Epithelial cell of esophagus (primary cell): ENCODE measurements at regions not wholly inside any gene's neighbourhood (a gene's known extent, or its start where the extent isn't known, plus 50 kb on each side); places are given as distances from the start of the nearest gene placed in this dataset.

ENCODE experiments used
- DNase-seq: peaks from one replicate; pipeline ENCODE4 v3.0.0; 2010; ENCODE audit warnings: low read depth
- H3K4me3 ChIP-seq: 2 replicates; pipeline ENCODE4 v1.5.1; 2011; ENCODE audit warnings: mild to moderate bottlenecking, low read length, control low read depth
- CTCF ChIP-seq: IDR thresholded peaks from 2 replicates; pipeline ENCODE4 v1.5.1; 2011; ENCODE audit warnings: low read depth, mild to moderate bottlenecking, low read length, control low read depth, inconsistent platforms; ENCODE audit not compliant: insufficient read depth; ENCODE audit errors: missing control alignments

- no peak overlapping the region for H3K4me3 ChIP-seq
- TF ChIP-seq CTCF: no peak
- DNase-seq: no peak
Observed at GRCh38 chr12:19844224-19844623, 404.9 kb downstream of the AEBP2 start.

DNA sequence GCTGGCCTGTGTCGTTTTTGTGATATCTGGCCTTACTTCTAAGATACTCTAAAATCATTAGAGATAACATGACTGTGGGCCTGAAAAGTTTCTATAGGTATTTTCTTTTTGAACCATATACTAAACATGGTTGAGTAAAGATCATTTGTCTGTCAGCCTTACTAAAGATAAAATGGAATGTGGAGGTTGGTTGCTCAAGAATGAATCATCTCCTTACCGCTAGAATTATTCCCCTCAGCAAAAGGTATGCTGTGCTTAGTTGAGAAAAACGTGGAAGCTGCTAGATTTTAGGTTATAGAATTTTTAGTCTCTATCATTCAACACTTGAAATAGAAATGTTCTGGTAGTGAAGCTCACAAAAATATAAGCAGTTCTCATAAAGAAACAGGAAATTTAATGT is 407.3 kb downstream of the AEBP2 start:
- no peak overlapping the region for H3K4me3 ChIP-seq
- DNase-seq: peak; percentile 51
- no peak for TF ChIP-seq CTCF

GRCh38 chr12:19847294-19848059 is 408.2 kb downstream of the AEBP2 start:
- DNase-seq: no peak
- no peak overlapping the region for H3K4me3 ChIP-seq
- no peak for TF ChIP-seq CTCF

DNA sequence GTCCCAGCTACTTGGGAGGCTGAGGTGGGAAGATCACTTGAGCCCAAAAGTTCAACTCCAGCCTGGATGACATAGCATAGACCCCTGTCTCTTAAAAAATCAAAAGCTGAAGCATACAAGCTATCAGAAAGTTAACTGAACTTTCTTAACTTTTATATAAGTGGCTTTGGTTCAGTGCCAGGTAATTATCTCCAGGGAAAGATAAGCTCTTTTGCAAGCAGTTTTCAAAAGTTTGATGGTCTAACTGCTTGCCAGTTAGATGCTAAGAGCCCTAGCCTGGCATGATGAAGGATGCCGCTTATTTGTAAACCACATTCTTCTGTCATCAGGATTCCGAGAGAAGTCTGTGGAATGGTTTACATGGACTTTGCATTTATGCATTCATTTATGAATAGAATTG is 409.1 kb downstream of the AEBP2 start:
- TF ChIP-seq CTCF: no peak
- no peak for DNase-seq
- H3K4me3 ChIP-seq: no peak overlapping the region

DNA sequence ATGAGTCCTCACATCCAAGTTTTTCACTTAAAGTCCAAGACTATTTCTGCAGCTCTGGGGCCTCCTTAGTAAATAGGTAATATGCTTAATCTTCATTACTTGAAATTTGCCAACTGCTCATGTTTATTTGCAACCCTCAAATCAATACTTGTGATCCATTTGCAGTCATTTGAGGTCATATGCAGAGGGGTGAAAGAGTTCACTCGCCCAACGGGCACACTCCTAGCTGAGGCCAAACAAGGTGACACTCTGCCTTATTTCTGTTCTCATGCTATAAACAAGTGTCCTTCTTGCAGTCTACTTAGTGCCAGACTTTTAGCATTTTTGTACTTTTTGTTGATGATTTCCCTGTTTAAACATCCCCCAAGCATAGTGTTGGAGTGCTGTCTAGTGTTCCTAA is 409.9 kb downstream of the AEBP2 start:
- no peak overlapping the region for H3K4me3 ChIP-seq
- DNase-seq: no peak
- TF ChIP-seq CTCF: no peak

GRCh38 chr12:19850346-19851065 is 411.2 kb downstream of the AEBP2 start:
- DNase-seq: no peak
- H3K4me3 ChIP-seq: no peak overlapping the region
- no peak for TF ChIP-seq CTCF
